ENCODE measurements at regions not wholly inside any gene's neighbourhood (a gene's known extent, or its start where the extent isn't known, plus 50 kb on each side); places are given as distances from the start of the nearest gene placed in this dataset.

- TF ChIP-seq, protein P1, sequence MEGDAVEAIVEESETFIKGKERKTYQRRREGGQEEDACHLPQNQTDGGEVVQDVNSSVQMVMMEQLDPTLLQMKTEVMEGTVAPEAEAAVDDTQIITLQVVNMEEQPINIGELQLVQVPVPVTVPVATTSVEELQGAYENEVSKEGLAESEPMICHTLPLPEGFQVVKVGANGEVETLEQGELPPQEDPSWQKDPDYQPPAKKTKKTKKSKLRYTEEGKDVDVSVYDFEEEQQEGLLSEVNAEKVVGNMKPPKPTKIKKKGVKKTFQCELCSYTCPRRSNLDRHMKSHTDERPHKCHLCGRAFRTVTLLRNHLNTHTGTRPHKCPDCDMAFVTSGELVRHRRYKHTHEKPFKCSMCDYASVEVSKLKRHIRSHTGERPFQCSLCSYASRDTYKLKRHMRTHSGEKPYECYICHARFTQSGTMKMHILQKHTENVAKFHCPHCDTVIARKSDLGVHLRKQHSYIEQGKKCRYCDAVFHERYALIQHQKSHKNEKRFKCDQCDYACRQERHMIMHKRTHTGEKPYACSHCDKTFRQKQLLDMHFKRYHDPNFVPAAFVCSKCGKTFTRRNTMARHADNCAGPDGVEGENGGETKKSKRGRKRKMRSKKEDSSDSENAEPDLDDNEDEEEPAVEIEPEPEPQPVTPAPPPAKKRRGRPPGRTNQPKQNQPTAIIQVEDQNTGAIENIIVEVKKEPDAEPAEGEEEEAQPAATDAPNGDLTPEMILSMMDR (IDR thresholded peaks at IDR 0.05), result no peak
Measured at GRCh38 chr7:85462671-85463070, 275.8 kb upstream of the SEMA3D start.

DNA sequence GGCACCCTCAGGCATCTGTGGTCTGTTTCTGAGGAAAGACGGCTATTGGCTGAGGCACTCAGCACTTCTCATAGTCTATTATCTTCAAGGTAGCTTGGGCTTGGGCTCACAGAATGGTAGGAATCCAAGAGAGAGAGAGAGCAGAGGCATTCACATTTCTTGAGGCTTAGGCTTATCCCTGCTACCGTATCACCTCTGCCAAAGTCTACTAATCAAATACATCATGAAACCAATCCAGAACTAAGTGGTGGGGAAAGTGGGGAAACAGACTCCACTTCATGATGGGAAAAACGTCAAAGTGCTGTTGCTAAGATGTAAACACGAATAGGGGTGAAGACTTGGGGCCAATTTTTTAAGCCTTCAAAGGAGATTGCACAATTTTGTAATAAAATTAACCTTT lies 271.1 kb upstream of the SEMA3D start:
- TF ChIP-seq, protein P1 (IDR thresholded peaks at IDR 0.05), result no peak
- Histone ChIP-seq H3K36me3 (no peaks in the 10 kb centered on the region), H3K4me3 (no peak overlapping the region), H3K27ac (no peak overlapping the region), H3K9me3 (no peaks in the 10 kb centered on the region), H3K4me1 (no peaks in the 10 kb centered on the region), H3K27me3 (no peaks in the 10 kb centered on the region)
- intact Hi-C loops (cut with DNase I), result no loop called here
- ATAC-seq (no peak), DNase-seq (no peak)

More at GRCh38 chr7:85462671-85463070, 275.8 kb upstream of the SEMA3D start:
- H3K9me3 ChIP-seq, result no peaks in the 10 kb centered on the region
- no peaks in the 10 kb centered on the region for H3K27me3 ChIP-seq
- ATAC-seq, result no peak
- H3K36me3 ChIP-seq, result no peaks in the 10 kb centered on the region
- H3K4me3 ChIP-seq, result no peak overlapping the region
- intact Hi-C loops (cut with DNase I), result no loop called here
- no peaks in the 10 kb centered on the region for H3K4me1 ChIP-seq
- no peak overlapping the region for H3K27ac ChIP-seq
- no peak for DNase-seq

DNA sequence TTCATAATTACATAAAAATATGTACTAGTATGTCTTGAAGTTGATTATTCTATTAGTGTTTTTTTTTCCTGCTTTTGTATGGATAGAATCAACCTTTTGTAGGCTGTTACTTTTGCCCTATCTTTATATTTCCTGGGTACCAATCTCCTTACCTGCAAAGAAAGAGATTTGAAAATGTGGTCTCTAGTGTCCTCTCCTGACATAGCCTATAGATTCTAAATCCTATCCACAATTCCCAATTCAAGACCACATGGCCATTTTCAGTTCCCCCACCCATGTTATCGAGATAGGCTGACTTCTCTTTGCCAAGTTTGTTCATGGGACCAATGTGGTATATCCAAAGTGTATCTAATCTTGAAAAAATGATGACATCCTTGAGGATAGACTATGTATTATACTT lies 269.4 kb upstream of the SEMA3D start:
- Histone ChIP-seq H3K36me3 (no peaks in the 10 kb centered on the region), H3K4me3 (no peak overlapping the region), H3K9me3 (no peaks in the 10 kb centered on the region), H3K27ac (no peak overlapping the region), H3K27me3 (no peaks in the 10 kb centered on the region), H3K4me1 (no peaks in the 10 kb centered on the region)
- TF ChIP-seq, protein P1 (IDR thresholded peaks at IDR 0.05), result no peak
- intact Hi-C loops (cut with DNase I), result no loop called here
- DNase-seq (no peak), ATAC-seq (no peak)

GRCh38 chr7:85454904-85455303 lies 268.0 kb upstream of the SEMA3D start:
- Histone ChIP-seq H3K36me3 (no peaks in the 10 kb centered on the region), H3K27me3 (no peaks in the 10 kb centered on the region), H3K4me1 (no peaks in the 10 kb centered on the region), H3K27ac (no peak overlapping the region), H3K9me3 (no peaks in the 10 kb centered on the region), H3K4me3 (no peak overlapping the region)
- no peak for DNase-seq
- intact Hi-C loops (cut with DNase I), result no loop called here
- TF ChIP-seq, protein P1 (IDR thresholded peaks at IDR 0.05), result no peak
- no peak for ATAC-seq

GRCh38 chr7:85452674-85453073 lies 265.8 kb upstream of the SEMA3D start:
- no peaks in the 10 kb centered on the region for H3K36me3 ChIP-seq
- no peak for DNase-seq
- no peaks in the 10 kb centered on the region for H3K9me3 ChIP-seq
- H3K27me3 ChIP-seq, result no peaks in the 10 kb centered on the region
- TF ChIP-seq, protein P1 (IDR thresholded peaks at IDR 0.05), result no peak
- H3K4me1 ChIP-seq, result no peaks in the 10 kb centered on the region
- H3K4me3 ChIP-seq, result no peak overlapping the region
- H3K27ac ChIP-seq, result no peak overlapping the region
- no peak for ATAC-seq
- intact Hi-C loops (cut with DNase I), result no loop called here

DNA sequence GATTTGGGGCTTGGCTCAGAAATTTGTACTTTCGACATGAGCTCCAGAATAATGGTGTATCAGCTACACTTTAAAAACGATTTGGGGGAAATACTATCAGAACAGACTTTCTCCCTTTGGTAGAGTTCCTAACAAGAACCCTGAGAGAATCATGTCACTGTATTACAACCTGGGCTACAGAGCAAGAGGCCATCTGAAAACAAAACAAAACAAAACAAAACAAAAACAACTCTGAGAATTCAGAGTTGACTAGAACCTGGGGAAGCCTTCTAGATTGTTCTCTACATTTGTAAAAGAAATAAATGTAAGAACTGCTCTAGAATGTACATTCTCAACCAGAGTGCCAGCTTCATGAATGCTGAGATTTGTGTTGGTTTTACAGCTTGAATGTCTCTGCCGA lies 262.6 kb upstream of the SEMA3D start:
- Histone ChIP-seq H3K27ac (no peak overlapping the region), H3K9me3 (no peaks in the 10 kb centered on the region), H3K27me3 (no peaks in the 10 kb centered on the region), H3K4me1 (no peaks in the 10 kb centered on the region), H3K4me3 (no peak overlapping the region), H3K36me3 (no peaks in the 10 kb centered on the region)
- no peak for ATAC-seq
- DNase-seq, result no peak
- TF ChIP-seq, protein P1 (IDR thresholded peaks at IDR 0.05), result no peak
- intact Hi-C loops (cut with DNase I), result no loop called here

Data from upper lobe of right lung (tissue), 1 donor.